Neural cell (in vitro differentiated cells): ENCODE measurements at regions not wholly inside any gene's neighbourhood (a gene's known extent, or its start where the extent isn't known, plus 50 kb on each side); places are given as distances from the start of the nearest gene placed in this dataset.

Experiments
- H2AFZ ChIP-seq: fragments of 200-600, 300-800 bp; sonication (generic), shearing (Covaris generic); 2 replicates; pipeline ENCODE4 v1.6.0; 2014; ENCODE audit warnings: low read depth, mild to moderate bottlenecking, antibody characterized with exemption, low read length, moderate library complexity
- H3F3A ChIP-seq: fragments of 200-600 bp; shearing (Covaris generic); 2 replicates; pipeline ENCODE4 v1.6.1; 2016; ENCODE audit warnings: mild to moderate bottlenecking, moderate library complexity, mixed read lengths, antibody characterized with exemption, low read length; ENCODE audit not compliant: insufficient read depth, poor library complexity, severe bottlenecking
- H3K27ac ChIP-seq: fragments of 200-600, 300-800 bp; sonication (generic), shearing (Covaris generic); 2 replicates; pipeline ENCODE4 v1.5.1; 2014; ENCODE audit warnings: mild to moderate bottlenecking, low read length, moderate library complexity
- H3K27me3 ChIP-seq: fragments of 300-800, 200-600 bp; sonication (generic), shearing (Covaris generic); 2 replicates; pipeline ENCODE4 v1.6.0; 2014; ENCODE audit warnings: mild to moderate bottlenecking, low read depth, low read length, moderate library complexity; ENCODE audit not compliant: insufficient read depth
- H3K36me3 ChIP-seq: fragments of 300-800, 200-600 bp; sonication (generic), shearing (Covaris generic); 2 replicates; pipeline ENCODE4 v1.5.1; 2014; ENCODE audit warnings: mild to moderate bottlenecking, antibody characterized with exemption, low read length, moderate library complexity; ENCODE audit not compliant: insufficient read depth
- H3K4me2 ChIP-seq: fragments of 300-800, 200-600 bp; sonication (generic), shearing (Covaris generic); 2 replicates; pipeline ENCODE4 v1.6.0; 2014; ENCODE audit warnings: mild to moderate bottlenecking, low read length
- H3K4me3 ChIP-seq: fragments of 300-800, 200-600 bp; sonication (generic), shearing (Covaris generic); 2 replicates; pipeline ENCODE4 v1.5.1; 2014; ENCODE audit warnings: mild to moderate bottlenecking, low read length, moderate library complexity
- H3K79me2 ChIP-seq: fragments of 200-600 bp; shearing (Covaris generic); replicated peaks from 2 replicates; pipeline ENCODE4 v1.6.0; 2014; ENCODE audit warnings: mild to moderate bottlenecking, low read length, moderate library complexity; ENCODE audit not compliant: insufficient read depth
- H3K9ac ChIP-seq: fragments of 300-800, 200-600 bp; sonication (generic), shearing (Covaris generic); 2 replicates; pipeline ENCODE4 v1.6.1; 2016; ENCODE audit warnings: mild to moderate bottlenecking, low read length, mixed read lengths
- H3K9me2 ChIP-seq: fragments of 200-600 bp; shearing (Covaris generic); 2 replicates; pipeline ENCODE4 v1.6.1; 2016; ENCODE audit warnings: mild to moderate bottlenecking, low read length, mixed read lengths; ENCODE audit not compliant: insufficient read depth
- H3K9me3 ChIP-seq: fragments of 200-600, 300-800 bp; sonication (generic), shearing (Covaris generic); 2 replicates; pipeline ENCODE4 v1.6.1; 2016; ENCODE audit warnings: mild to moderate bottlenecking, mixed run types, low read length, moderate library complexity, mixed read lengths
- H4K20me1 ChIP-seq: fragments of 200-600 bp; shearing (Covaris generic); 2 replicates; pipeline ENCODE4 v1.6.1; 2016; ENCODE audit warnings: mild to moderate bottlenecking, mixed run types; ENCODE audit not compliant: insufficient read depth
- EP300 ChIP-seq: fragments of 450-650 bp; conservative IDR thresholded peaks from 2 replicates; pipeline ENCODE4 v1.6.1; 2014; ENCODE audit warnings: antibody characterized with exemption, mild to moderate bottlenecking, moderate library complexity; ENCODE audit not compliant: poor library complexity, severe bottlenecking
- EZH2 ChIP-seq: fragments of 200-600, 300-800 bp; shearing (Covaris generic), sonication (generic); IDR thresholded peaks from 2 replicates; pipeline ENCODE4 v1.6.1; 2014; ENCODE audit warnings: antibody characterized with exemption, low read length, borderline replicate concordance, mild to moderate bottlenecking; ENCODE audit not compliant: insufficient read depth, poor library complexity, severe bottlenecking
- MXI1 ChIP-seq: fragments of 450-650 bp; conservative IDR thresholded peaks from 2 replicates; pipeline ENCODE4 v1.6.1; 2014; ENCODE audit warnings: antibody characterized with exemption, mild to moderate bottlenecking; ENCODE audit not compliant: poor library complexity, severe bottlenecking
- POLR2AphosphoS5 ChIP-seq: IDR thresholded peaks from 2 replicates; pipeline ENCODE4 v1.6.1; 2012
- RAD21 ChIP-seq: fragments of 450-650 bp; conservative IDR thresholded peaks from 2 replicates; pipeline ENCODE4 v1.6.1; 2014; ENCODE audit warnings: antibody characterized with exemption, mild to moderate bottlenecking, moderate library complexity
- REST ChIP-seq: IDR thresholded peaks from 2 replicates; pipeline ENCODE4 v1.6.1; 2012; ENCODE audit warnings: borderline replicate concordance
- SMC3 ChIP-seq: fragments of 450-650 bp; conservative IDR thresholded peaks from 2 replicates; pipeline ENCODE4 v1.6.1; 2014; ENCODE audit warnings: antibody characterized with exemption, mild to moderate bottlenecking, moderate library complexity; ENCODE audit not compliant: poor library complexity
- TAF1 ChIP-seq: IDR thresholded peaks from 2 replicates; pipeline ENCODE4 v1.6.1; 2012; ENCODE audit warnings: low read depth
- TF ChIP-seq, protein P1 (sequence below): fragments of 450-650 bp; IDR thresholded peaks from 2 replicates; pipeline ENCODE4 v1.5.1; 2014; ENCODE audit warnings: antibody characterized with exemption, mild to moderate bottlenecking, moderate library complexity; ENCODE audit not compliant: poor library complexity, severe bottlenecking

DNA sequence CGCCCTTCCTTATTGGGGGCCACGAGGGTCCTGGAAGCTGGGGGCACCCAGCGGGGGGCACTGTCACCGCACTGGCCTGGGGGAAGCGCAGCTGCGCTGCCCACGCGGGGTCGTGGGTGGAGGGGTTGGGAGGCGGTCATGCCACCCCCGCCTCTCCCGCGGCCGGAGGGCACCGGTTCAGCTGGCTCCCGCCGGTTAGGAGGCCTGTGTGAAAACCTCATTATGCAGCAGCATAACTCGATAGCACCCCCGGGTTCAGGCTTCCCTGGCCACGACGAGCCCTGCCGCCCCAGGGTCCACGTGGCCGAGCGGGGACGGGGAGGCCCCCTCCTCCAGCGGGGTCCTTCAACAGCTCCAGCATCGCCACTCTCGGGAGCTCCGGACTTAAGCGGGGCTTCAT, 91.2 kb upstream of the ERCC6L2 start:
- Histone ChIP-seq H3K27me3 (no peaks in the 10 kb centered on the region), H4K20me1 (no peaks in the 10 kb centered on the region), H3K27ac (no peak overlapping the region), H3K4me2 (no peak overlapping the region), H3F3A (no peaks in the 10 kb centered on the region), H2AFZ (no peak overlapping the region), H3K79me2 (no peaks in the 10 kb centered on the region), H3K9me3 (no peaks in the 10 kb centered on the region), H3K36me3 (no peaks in the 10 kb centered on the region), H3K4me3 (no peak overlapping the region), H3K9ac (no peak overlapping the region), H3K9me2 (no peaks in the 10 kb centered on the region)
- no peak for TF ChIP-seq POLR2AphosphoS5
- no peak for TF ChIP-seq EZH2
- no peak for TF ChIP-seq REST
- TF ChIP-seq EP300: no peak
- TF ChIP-seq, protein P1, sequence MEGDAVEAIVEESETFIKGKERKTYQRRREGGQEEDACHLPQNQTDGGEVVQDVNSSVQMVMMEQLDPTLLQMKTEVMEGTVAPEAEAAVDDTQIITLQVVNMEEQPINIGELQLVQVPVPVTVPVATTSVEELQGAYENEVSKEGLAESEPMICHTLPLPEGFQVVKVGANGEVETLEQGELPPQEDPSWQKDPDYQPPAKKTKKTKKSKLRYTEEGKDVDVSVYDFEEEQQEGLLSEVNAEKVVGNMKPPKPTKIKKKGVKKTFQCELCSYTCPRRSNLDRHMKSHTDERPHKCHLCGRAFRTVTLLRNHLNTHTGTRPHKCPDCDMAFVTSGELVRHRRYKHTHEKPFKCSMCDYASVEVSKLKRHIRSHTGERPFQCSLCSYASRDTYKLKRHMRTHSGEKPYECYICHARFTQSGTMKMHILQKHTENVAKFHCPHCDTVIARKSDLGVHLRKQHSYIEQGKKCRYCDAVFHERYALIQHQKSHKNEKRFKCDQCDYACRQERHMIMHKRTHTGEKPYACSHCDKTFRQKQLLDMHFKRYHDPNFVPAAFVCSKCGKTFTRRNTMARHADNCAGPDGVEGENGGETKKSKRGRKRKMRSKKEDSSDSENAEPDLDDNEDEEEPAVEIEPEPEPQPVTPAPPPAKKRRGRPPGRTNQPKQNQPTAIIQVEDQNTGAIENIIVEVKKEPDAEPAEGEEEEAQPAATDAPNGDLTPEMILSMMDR: no peak
- TF ChIP-seq TAF1: no peak
- no peak for TF ChIP-seq RAD21
- no peak for TF ChIP-seq MXI1
- no peak for TF ChIP-seq SMC3

GRCh38 chr9:95783426-95783975, 92.0 kb upstream of the ERCC6L2 start:
- Histone ChIP-seq H3K9me3 (no peaks in the 10 kb centered on the region), H2AFZ (no peak overlapping the region), H4K20me1 (no peaks in the 10 kb centered on the region), H3K9me2 (no peaks in the 10 kb centered on the region), H3K36me3 (no peaks in the 10 kb centered on the region), H3K79me2 (no peaks in the 10 kb centered on the region), H3K27ac (no peak overlapping the region), H3K9ac (no peak overlapping the region), H3K4me2 (no peak overlapping the region), H3F3A (no peaks in the 10 kb centered on the region), H3K27me3 (no peaks in the 10 kb centered on the region), H3K4me3 (no peak overlapping the region)
- TF ChIP-seq POLR2AphosphoS5 (no peak), SMC3 (no peak), EP300 (no peak), RAD21 (no peak), MXI1 (no peak), EZH2 (no peak), TAF1 (no peak), REST (no peak)
- TF ChIP-seq, protein P1: no peak
